CD8-positive, alpha-beta memory T cell (primary cell): ENCODE measurements at regions not wholly inside any gene's neighbourhood (a gene's known extent, or its start where the extent isn't known, plus 50 kb on each side); places are given as distances from the start of the nearest gene placed in this dataset.

Source experiments
- CTCF ChIA-PET: fragments of 350-600 bp; sonication (Branson Sonifier 250); formaldehyde crosslinking; loops from one replicate; lab custom pipeline; 2021; ENCODE audit warnings: antibody characterized with exemption; lab: Charles Lee
- POLR2A ChIA-PET: fragments of 350-600 bp; sonication (Branson Sonifier 250); formaldehyde crosslinking; loops from one replicate; lab custom pipeline; 2021; ENCODE audit warnings: antibody characterized with exemption; lab: Charles Lee
- DNase-seq, 5 donors: peaks; one replicate each; pipeline versions ENCODE4 v3.0.0 to v3.0.0-alpha.2; 2020 to 2022; ENCODE audit warnings: mixed read lengths in 1 of 5
- H3K27ac ChIP-seq: one replicate; pipeline ENCODE4 v1.7.0; 2013; ENCODE audit warnings: low read depth, mild to moderate bottlenecking, low read length, moderate library complexity
- H3K27me3 ChIP-seq: 2 replicates; pipeline ENCODE4 v1.7.0; 2013; ENCODE audit warnings: low read length, mild to moderate bottlenecking; ENCODE audit not compliant: insufficient read depth, poor library complexity, severe bottlenecking
- H3K36me3 ChIP-seq: 2 replicates; pipeline ENCODE4 v1.7.0; 2013; ENCODE audit warnings: mild to moderate bottlenecking, low read length, moderate library complexity; ENCODE audit not compliant: insufficient read depth
- H3K4me1 ChIP-seq: 2 replicates; pipeline ENCODE4 v1.7.0; 2013; ENCODE audit warnings: mild to moderate bottlenecking, low read length, moderate library complexity; ENCODE audit not compliant: insufficient read depth
- H3K4me3 ChIP-seq: 2 replicates; pipeline ENCODE4 v1.7.0; 2013; ENCODE audit warnings: mild to moderate bottlenecking, low read length
- H3K9me3 ChIP-seq: 2 replicates; pipeline ENCODE4 v1.7.0; 2013; ENCODE audit warnings: mild to moderate bottlenecking, low read length
- H3K27ac Mint-ChIP-seq, 8 donors: one replicate each; pipeline ENCODE4 v1.8.0; 2020 to 2021; ENCODE audit warnings: mixed read lengths in 8 of 8, mild to moderate bottlenecking in 6 of 8, inconsistent platforms in 3 of 8, moderate library complexity in 3 of 8
- H3K27me3 Mint-ChIP-seq, 2 donors: one replicate each; pipeline ENCODE4 v1.8.0; 2020 to 2021; ENCODE audit warnings: mixed read lengths in 2 of 2, mild to moderate bottlenecking in 1 of 2, moderate library complexity in 1 of 2
- H3K36me3 Mint-ChIP-seq, 3 donors: one replicate each; pipeline ENCODE4 v1.8.0; 2020 to 2021; ENCODE audit warnings: mixed read lengths in 3 of 3, inconsistent platforms in 1 of 3, mild to moderate bottlenecking in 1 of 3
- H3K4me1 Mint-ChIP-seq, 3 donors: one replicate each; pipeline ENCODE4 v1.8.0; 2020 to 2021; ENCODE audit warnings: mixed read lengths in 3 of 3, inconsistent platforms in 1 of 3, mild to moderate bottlenecking in 1 of 3
- H3K4me3 Mint-ChIP-seq, 7 donors: one replicate each; pipeline ENCODE4 v1.8.0; 2020 to 2021; ENCODE audit warnings: mixed read lengths in 7 of 7, mild to moderate bottlenecking in 6 of 7, moderate library complexity in 4 of 7, inconsistent platforms in 2 of 7
- H3K9me3 Mint-ChIP-seq, 5 donors: one replicate each; pipeline ENCODE4 v1.8.0; 2020 to 2022; ENCODE audit warnings: mixed read lengths in 5 of 5, mild to moderate bottlenecking in 3 of 5, moderate library complexity in 2 of 5, inconsistent platforms in 1 of 5

DNA sequence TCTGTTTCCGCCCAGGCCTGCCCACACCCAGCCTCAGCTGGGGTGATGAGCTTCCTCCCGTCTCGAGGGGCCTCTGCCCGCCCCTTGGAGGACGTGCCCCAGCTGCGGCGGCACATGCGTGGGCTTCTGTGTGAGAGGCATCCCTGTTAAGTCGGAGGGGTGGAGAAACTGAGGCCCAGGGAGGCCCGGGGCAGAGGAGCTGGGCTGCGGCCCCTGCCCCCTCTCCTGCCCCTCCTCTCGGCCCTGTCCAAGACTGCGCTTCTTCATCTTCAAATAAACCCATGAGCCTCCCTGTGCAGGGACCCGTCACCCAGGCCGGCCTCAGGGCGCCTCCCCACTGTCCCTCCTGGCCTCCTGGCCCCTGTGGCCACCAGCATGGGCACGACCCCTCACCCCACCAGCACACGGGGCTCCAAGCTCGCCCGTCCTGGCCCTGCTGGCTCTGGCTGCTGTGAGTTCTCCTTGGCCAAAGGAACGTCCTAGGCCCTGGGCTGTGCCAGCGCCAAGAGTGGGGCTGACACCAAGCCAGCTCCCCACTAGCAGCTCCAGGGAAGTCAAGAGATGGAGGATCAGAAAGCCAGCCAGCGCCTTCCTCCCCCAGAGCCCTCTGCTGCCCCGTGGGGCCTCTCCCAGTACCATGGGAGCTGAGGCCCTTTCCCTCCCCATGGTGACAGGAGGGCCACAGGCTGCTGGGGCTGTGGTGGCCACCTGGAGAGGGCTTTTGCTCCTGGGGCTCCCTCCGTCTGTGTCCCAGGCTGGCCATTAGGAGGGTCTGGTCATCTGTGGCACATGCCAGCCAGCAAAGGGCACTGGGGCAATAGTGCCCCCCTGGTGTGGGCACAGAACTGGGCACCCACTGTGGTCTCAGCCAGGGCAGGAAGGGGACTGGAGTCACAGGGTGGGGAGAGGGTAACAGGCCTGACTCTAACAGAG lies 180.4 kb downstream of the KIF26A start:
- H3K4me1 ChIP-seq = no peaks in the 10 kb centered on the region
- no peak overlapping the region for H3K27ac Mint-ChIP-seq
- no peaks in the 10 kb centered on the region for H3K27me3 ChIP-seq
- H3K4me3 Mint-ChIP-seq = no peak overlapping the region
- no peaks in the 10 kb centered on the region for H3K9me3 Mint-ChIP-seq
- H3K27ac ChIP-seq = no peak overlapping the region
- H3K27me3 Mint-ChIP-seq = peaks cover 1 to 10% of the 10 kb centered on the region in 2 donors
- no peaks in the 10 kb centered on the region for H3K36me3 Mint-ChIP-seq
- POLR2A ChIA-PET = no interaction called here
- no peak overlapping the region for H3K4me3 ChIP-seq
- CTCF ChIA-PET = no interaction called here
- no peaks in the 10 kb centered on the region for H3K4me1 Mint-ChIP-seq
- H3K36me3 ChIP-seq = no peaks in the 10 kb centered on the region
- peak in 1 of 5 donors; percentile 40 for DNase-seq
- H3K9me3 ChIP-seq = no peaks in the 10 kb centered on the region

DNA sequence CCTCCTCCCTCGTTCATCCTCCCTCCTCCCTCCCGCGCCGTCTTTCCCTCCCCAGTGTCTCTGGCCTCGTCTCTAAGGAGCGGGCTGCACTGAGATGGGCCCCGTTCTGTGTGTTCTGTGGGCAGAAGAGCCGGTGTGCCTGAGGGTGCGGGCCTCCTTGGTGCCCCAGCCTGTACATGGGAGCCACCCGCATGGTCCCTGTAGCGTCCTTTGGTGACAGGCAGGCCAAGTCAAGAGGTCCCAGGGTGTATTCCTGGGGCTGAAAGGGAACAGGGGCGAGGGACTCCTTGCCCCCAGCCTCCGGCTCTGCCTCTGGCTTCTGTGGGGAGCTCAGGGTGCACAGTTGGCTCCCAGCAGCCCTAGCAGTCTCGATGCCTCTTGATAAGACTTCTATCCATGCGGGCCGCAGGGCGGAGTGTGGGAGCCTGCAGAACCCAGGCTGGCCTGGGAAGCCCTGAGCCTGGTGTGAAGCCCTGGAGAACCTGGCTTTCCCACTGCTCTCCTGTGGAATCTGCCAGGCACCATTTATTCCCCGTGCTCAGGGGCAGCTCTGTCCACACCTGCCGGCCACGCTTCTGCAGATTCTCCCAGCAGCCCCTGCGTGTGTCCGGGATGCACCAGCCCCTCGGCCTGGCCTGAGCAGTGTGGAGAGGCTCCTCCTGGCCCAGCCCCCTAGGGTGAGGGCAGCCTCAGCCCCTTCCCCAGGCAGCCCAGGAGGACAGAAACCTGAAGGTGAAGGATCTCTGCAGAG lies 181.3 kb downstream of the KIF26A start:
- H3K27ac ChIP-seq = no peak overlapping the region
- H3K36me3 Mint-ChIP-seq = no peaks in the 10 kb centered on the region
- DNase-seq = no peak

DNA sequence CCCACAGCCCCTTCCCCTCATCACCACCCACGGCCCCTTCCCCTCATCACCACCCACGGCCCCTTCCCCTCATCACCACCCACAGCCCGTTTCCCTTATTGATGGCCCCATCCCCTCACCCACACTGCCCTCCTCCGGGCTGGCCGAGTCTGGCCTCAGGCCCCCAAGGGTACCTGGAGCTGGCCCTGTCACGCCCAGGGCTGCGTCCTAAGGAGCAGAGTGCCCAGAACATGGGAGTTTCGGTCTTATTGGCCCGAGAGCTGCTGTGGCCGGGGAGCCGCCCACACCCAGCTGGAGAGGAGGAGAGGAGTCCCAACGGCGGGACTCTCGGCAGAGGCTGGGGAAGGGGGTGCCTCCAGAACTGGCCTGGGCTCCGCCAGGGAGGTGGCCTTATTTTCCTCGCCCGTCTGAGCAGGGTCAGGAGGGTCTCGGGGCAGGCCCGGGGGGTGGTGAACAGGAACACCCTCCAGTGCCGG lies 182.3 kb downstream of the KIF26A start:
- H3K36me3 ChIP-seq = no peaks in the 10 kb centered on the region
- no peak overlapping the region for H3K4me3 ChIP-seq
- Mint-ChIP-seq H3K4me3 (no peak overlapping the region), H3K4me1 (no peaks in the 10 kb centered on the region), H3K27me3 (peaks cover 1 to 10% of the 10 kb centered on the region in 2 donors), H3K36me3 (no peaks in the 10 kb centered on the region), H3K9me3 (no peaks in the 10 kb centered on the region), H3K27ac (no peak overlapping the region)
- H3K27ac ChIP-seq = no peak overlapping the region
- ChIA-PET POLR2A (no interaction called here), CTCF (no interaction called here)
- no peak for DNase-seq
- H3K27me3 ChIP-seq = no peaks in the 10 kb centered on the region
- no peaks in the 10 kb centered on the region for H3K9me3 ChIP-seq
- no peaks in the 10 kb centered on the region for H3K4me1 ChIP-seq

More for the DNA sequence above, 181.3 kb downstream of the KIF26A start:
- Histone ChIP-seq H3K36me3 (no peaks in the 10 kb centered on the region), H3K4me3 (no peak overlapping the region), H3K9me3 (no peaks in the 10 kb centered on the region), H3K27me3 (no peaks in the 10 kb centered on the region), H3K4me1 (no peaks in the 10 kb centered on the region)
- no peaks in the 10 kb centered on the region for H3K9me3 Mint-ChIP-seq
- CTCF ChIA-PET = no interaction called here
- H3K27me3 Mint-ChIP-seq = peaks cover 1 to 10% of the 10 kb centered on the region in 2 donors
- H3K4me3 Mint-ChIP-seq = no peak overlapping the region
- H3K4me1 Mint-ChIP-seq = no peaks in the 10 kb centered on the region
- POLR2A ChIA-PET = no interaction called here
- no peak overlapping the region for H3K27ac Mint-ChIP-seq

DNA sequence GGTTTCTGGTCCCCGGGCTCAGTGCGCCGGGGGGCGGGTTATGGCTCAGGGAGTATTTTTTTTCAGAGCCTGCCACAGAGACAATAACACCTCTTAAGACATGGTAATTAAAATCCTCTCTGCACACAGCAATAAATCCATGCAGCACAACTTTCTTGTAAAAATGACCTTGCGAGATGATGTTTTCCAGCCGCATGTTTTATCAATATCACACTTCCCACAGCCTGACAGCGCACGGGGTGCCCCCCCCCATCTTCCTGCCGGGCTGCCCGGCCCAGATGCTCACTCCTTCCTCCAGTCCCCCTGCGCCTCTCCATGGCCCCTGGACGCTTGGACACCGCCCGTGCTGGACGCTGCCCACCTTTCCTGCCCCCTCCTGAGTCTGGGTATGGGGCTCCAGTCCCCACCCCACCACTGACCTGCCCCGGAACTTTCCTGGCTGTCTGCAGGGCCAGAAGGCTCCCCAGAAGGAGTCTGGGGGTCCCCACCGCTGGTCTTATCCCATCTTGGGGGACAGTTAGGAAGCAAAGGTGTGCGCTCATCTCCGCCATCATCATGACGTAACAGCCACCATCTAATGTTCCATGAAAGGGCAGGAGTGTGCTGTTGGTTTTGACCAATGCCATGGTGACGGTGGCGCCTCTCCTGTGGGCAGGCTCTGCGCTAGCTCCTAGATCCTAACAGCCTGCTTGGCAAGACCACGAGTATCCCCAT lies 182.9 kb downstream of the KIF26A start:
- Mint-ChIP-seq H3K4me1 (no peaks in the 10 kb centered on the region), H3K9me3 (no peaks in the 10 kb centered on the region), H3K27ac (no peak overlapping the region), H3K36me3 (no peaks in the 10 kb centered on the region), H3K27me3 (peaks cover 1 to 10% of the 10 kb centered on the region in 2 donors), H3K4me3 (no peak overlapping the region)
- no peak overlapping the region for H3K4me3 ChIP-seq
- no peaks in the 10 kb centered on the region for H3K4me1 ChIP-seq
- H3K27ac ChIP-seq = no peak overlapping the region
- no peak for DNase-seq
- H3K36me3 ChIP-seq = no peaks in the 10 kb centered on the region
- CTCF ChIA-PET = no interaction called here
- H3K27me3 ChIP-seq = no peaks in the 10 kb centered on the region
- no peaks in the 10 kb centered on the region for H3K9me3 ChIP-seq
- POLR2A ChIA-PET = no interaction called here

DNA sequence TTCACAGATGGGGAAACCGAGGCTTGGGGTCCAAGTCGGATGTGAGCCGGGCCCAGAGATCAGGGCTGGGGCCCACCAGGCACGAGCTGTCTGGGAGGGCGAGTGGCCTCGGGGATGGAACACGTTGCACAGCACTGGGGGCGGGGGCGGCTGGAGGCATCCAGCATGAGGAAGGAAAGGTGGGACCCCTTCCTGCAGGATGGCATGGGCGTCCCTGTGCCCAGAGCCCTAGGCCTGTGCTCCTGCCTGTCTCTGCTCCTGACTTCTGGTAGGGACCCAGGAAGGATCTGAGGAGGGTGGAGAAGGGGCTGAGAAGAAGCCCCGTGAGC lies 183.4 kb downstream of the KIF26A start:
- no peaks in the 10 kb centered on the region for H3K9me3 ChIP-seq
- no peak overlapping the region for H3K27ac ChIP-seq
- Mint-ChIP-seq H3K36me3 (no peaks in the 10 kb centered on the region), H3K4me3 (no peak overlapping the region), H3K27ac (no peak overlapping the region), H3K27me3 (peaks cover 1 to 10% of the 10 kb centered on the region in 2 donors), H3K4me1 (no peaks in the 10 kb centered on the region), H3K9me3 (no peaks in the 10 kb centered on the region)
- H3K4me1 ChIP-seq = no peaks in the 10 kb centered on the region
- CTCF ChIA-PET = no interaction called here
- H3K36me3 ChIP-seq = no peaks in the 10 kb centered on the region
- no peak overlapping the region for H3K4me3 ChIP-seq
- POLR2A ChIA-PET = no interaction called here
- no peaks in the 10 kb centered on the region for H3K27me3 ChIP-seq
- no peak for DNase-seq

DNA sequence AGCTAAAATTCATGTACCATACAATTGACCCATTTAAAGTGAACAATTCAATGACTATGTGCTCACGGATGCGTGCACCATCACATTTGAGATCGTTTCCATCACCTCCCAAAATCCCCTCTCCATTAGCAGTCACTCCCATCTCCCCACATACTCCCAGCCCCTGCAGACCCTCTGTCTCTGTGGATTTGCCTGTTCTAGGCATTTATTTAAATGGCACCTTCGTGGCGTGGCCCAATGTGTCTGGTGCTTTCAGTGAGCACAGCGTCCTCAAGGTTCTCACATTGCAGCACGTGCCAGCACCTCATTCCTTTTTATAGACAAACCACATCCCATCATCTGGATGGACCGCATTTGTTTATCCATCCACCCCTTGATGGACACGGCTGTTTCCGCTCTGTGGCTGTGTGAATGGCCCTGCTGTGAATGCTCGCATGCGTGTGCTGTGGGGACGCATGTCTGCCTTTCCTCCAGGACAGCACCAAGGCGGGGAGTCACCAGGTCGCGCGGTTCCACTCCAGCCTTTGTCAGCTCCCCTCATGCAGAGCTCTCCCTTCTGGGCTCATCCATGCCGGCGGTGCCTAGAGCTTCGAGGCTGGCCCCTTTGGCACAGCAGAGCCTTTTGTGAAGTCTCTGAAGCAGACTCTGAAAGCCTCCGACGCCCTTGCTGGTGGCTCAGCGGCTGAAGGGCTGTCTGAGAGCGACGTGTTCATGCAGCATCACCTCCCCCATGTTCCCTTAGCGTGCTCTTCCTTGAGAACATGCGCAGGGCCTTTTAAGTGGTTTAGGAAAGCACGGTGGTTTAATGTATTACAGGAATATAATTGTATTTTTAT lies 184.4 kb downstream of the KIF26A start:
- Mint-ChIP-seq H3K4me3 (no peak overlapping the region), H3K27ac (peak overlapping the region in 2 of 8 donors; percentile 7 to 12), H3K36me3 (no peaks in the 10 kb centered on the region), H3K27me3 (peaks cover 1 to 10% of the 10 kb centered on the region in 2 donors), H3K9me3 (no peaks in the 10 kb centered on the region), H3K4me1 (no peaks in the 10 kb centered on the region)
- Histone ChIP-seq H3K4me3 (no peak overlapping the region), H3K27ac (no peak overlapping the region), H3K36me3 (no peaks in the 10 kb centered on the region), H3K9me3 (no peaks in the 10 kb centered on the region), H3K4me1 (no peaks in the 10 kb centered on the region), H3K27me3 (no peaks in the 10 kb centered on the region)
- POLR2A ChIA-PET = no interaction called here
- CTCF ChIA-PET = no interaction called here
- no peak for DNase-seq

DNA sequence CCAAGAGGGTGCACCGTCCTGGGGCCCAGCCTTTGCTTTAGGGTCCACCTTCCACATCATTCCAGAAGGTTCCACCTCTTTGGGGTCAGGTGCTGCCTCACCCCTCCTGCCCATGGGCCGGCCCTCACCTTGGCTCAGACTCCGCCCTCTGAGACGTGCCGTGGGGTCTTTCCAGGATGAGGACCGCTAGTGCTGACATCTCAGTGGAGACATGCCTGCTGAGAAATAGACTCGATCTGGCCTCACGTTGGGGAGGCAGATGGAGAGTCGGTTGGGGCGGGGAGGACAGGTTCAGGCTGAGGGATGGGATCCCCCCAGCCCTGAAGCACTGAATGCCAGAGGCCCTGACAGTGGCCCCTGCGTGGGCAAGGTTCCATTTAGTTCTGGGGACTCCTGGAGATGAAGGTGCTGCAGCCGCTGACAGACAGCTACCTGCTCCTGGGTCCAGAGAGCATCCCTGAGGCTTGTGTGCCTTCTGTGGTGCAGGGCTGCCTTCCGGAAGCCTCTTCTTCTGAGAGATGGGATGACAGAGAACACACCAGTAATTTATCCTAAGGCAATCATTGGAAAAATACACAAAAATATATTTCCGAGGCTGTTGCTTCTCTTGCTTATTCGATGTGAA lies 185.3 kb downstream of the KIF26A start:
- Histone ChIP-seq H3K4me3 (no peak overlapping the region), H3K36me3 (no peaks in the 10 kb centered on the region), H3K4me1 (no peaks in the 10 kb centered on the region), H3K9me3 (no peaks in the 10 kb centered on the region), H3K27me3 (no peaks in the 10 kb centered on the region), H3K27ac (no peak overlapping the region)
- CTCF ChIA-PET = no interaction called here
- POLR2A ChIA-PET = no interaction called here
- no peaks in the 10 kb centered on the region for H3K4me1 Mint-ChIP-seq
- H3K36me3 Mint-ChIP-seq = no peaks in the 10 kb centered on the region
- no peak for DNase-seq
- H3K4me3 Mint-ChIP-seq = no peak overlapping the region
- H3K9me3 Mint-ChIP-seq = peaks cover 0 to 1% (median 0%) of the 10 kb centered on the region in 5 donors
- H3K27ac Mint-ChIP-seq = no peak overlapping the region
- H3K27me3 Mint-ChIP-seq = peaks cover 1 to 10% of the 10 kb centered on the region in 2 donors
